Keratinocyte (primary cell): ENCODE measurements at regions not wholly inside any gene's neighbourhood (a gene's known extent, or its start where the extent isn't known, plus 50 kb on each side); places are given as distances from the start of the nearest gene placed in this dataset.

Source experiments
- EZH2 ChIP-seq: IDR thresholded peaks from one replicate; pipeline ENCODE4 v1.6.1; 2012; ENCODE audit warnings: inconsistent platforms, mild to moderate bottlenecking, low read length, moderate library complexity
- TF ChIP-seq, protein P1 (sequence below), 3 experiments: IDR thresholded peaks in 1 of 3; conservative IDR thresholded peaks in 1 of 3; optimal IDR thresholded peaks in 1 of 3; 2 replicates in 2 of 3; 3 replicates in 1 of 3; pipeline versions ENCODE3 to v1.5.1; 2011; ENCODE audit warnings: low read length in 3 of 3, mild to moderate bottlenecking in 3 of 3, moderate library complexity in 2 of 3, control low read depth in 1 of 3, inconsistent platforms in 1 of 3; ENCODE audit not compliant: insufficient read depth in 2 of 3; ENCODE audit errors: extremely low read depth in 1 of 3

DNA sequence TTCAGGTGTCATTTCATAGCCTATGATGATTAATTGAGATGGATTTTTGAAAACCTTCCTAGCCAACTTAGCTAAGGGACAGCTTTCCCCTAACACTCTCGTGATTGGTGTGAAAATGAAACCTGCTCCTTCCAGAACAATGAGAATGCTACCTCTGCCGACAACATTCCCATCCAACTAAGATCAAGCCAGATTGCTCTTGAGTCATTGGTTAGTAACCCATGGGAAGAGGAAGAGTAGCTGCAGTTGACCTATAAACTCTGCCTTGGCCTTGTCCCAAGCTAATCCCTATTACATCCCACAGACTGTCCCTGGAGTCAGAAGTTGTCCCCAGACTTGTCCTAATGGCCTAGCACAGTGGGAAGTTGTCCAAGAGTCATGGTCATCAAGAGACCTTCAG, 80.5 kb upstream of the SVIL start:
- TF ChIP-seq, protein P1, sequence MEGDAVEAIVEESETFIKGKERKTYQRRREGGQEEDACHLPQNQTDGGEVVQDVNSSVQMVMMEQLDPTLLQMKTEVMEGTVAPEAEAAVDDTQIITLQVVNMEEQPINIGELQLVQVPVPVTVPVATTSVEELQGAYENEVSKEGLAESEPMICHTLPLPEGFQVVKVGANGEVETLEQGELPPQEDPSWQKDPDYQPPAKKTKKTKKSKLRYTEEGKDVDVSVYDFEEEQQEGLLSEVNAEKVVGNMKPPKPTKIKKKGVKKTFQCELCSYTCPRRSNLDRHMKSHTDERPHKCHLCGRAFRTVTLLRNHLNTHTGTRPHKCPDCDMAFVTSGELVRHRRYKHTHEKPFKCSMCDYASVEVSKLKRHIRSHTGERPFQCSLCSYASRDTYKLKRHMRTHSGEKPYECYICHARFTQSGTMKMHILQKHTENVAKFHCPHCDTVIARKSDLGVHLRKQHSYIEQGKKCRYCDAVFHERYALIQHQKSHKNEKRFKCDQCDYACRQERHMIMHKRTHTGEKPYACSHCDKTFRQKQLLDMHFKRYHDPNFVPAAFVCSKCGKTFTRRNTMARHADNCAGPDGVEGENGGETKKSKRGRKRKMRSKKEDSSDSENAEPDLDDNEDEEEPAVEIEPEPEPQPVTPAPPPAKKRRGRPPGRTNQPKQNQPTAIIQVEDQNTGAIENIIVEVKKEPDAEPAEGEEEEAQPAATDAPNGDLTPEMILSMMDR (optimal IDR thresholded peaks at IDR 0.05 in 1 of 3, IDR thresholded peaks at IDR 0.05 in 1 of 3, conservative IDR thresholded peaks at IDR 0.05 in 1 of 3; ENCODE audit: extremely low read depth in 1 of 3, insufficient read depth in 2 of 3, low read length in 3 of 3) = no peak
- no peak for TF ChIP-seq EZH2
